HS-27A (cell line): ENCODE measurements at regions not wholly inside any gene's neighbourhood (a gene's known extent, or its start where the extent isn't known, plus 50 kb on each side); places are given as distances from the start of the nearest gene placed in this dataset.
A peak's percentile ranks its signal among the peaks of the same experiment; 100 is the strongest.

Source experiments
- DNase-seq: peaks from one replicate; pipeline ENCODE4 v3.0.0-alpha.2; 2012; ENCODE audit warnings: low read depth, missing footprints

GRCh38 chr2:128632501-128632800, 313.8 kb upstream of the HS6ST1 start:
- DNase-seq = no peak

GRCh38 chr2:128633501-128633900, 314.8 kb upstream of the HS6ST1 start:
- DNase-seq = peak; percentile 84

- DNase-seq = peak; percentile 56
These were observed 316.8 kb upstream of the HS6ST1 start for GRCh38 chr2:128635361-128635900.

GRCh38 chr2:128636802-128637147, 318.1 kb upstream of the HS6ST1 start:
- DNase-seq = no peak

- DNase-seq = no peak
These were observed 318.9 kb upstream of the HS6ST1 start for GRCh38 chr2:128637481-128638155.

GRCh38 chr2:128638341-128639119, 319.9 kb upstream of the HS6ST1 start:
- no peak for DNase-seq

GRCh38 chr2:128639120-128639477, 320.4 kb upstream of the HS6ST1 start:
- no peak for DNase-seq

GRCh38 chr2:128639693-128640092, 321.0 kb upstream of the HS6ST1 start:
- DNase-seq = no peak

GRCh38 chr2:128640166-128640844, 321.6 kb upstream of the HS6ST1 start:
- no peak for DNase-seq

- no peak for DNase-seq
These were observed 322.2 kb upstream of the HS6ST1 start for GRCh38 chr2:128640845-128641360.

- no peak for DNase-seq
These were observed 322.9 kb upstream of the HS6ST1 start for GRCh38 chr2:128641421-128642080.

- no peak for DNase-seq
These were observed 323.6 kb upstream of the HS6ST1 start for GRCh38 chr2:128642316-128642715.

- DNase-seq = no peak
These were observed 324.2 kb upstream of the HS6ST1 start for GRCh38 chr2:128642821-128643220.

GRCh38 chr2:128643221-128644065, 324.8 kb upstream of the HS6ST1 start:
- DNase-seq = no peak

- no peak for DNase-seq
These were observed 325.5 kb upstream of the HS6ST1 start for GRCh38 chr2:128644156-128644555.

GRCh38 chr2:128644718-128645256, 326.1 kb upstream of the HS6ST1 start:
- DNase-seq = no peak

GRCh38 chr2:128645631-128646030, 327.0 kb upstream of the HS6ST1 start:
- no peak for DNase-seq

GRCh38 chr2:128646091-128646490, 327.4 kb upstream of the HS6ST1 start:
- no peak for DNase-seq

GRCh38 chr2:128646691-128647090, 328.0 kb upstream of the HS6ST1 start:
- no peak for DNase-seq

- DNase-seq = no peak
These were observed 332.3 kb upstream of the HS6ST1 start for GRCh38 chr2:128651000-128651399.

GRCh38 chr2:128654408-128654807, 335.7 kb upstream of the HS6ST1 start:
- DNase-seq = no peak
